Stimulated activated CD4-positive, alpha-beta T cell treated with anti-CD3 and anti-CD28 coated beads, Interleukin-4, amount 100 ng/mL, for 48 hours (primary cell): ENCODE measurements at regions not wholly inside any gene's neighbourhood (a gene's known extent, or its start where the extent isn't known, plus 50 kb on each side); places are given as distances from the start of the nearest gene placed in this dataset.
"Not testable (repeated sequence)": the region's sequence is repeated elsewhere in the genome, so short reads cannot be mapped to it uniquely, and the experiment has no call there.

Source experiments
- DNase-seq, 2 donors: peaks; one replicate each; pipeline ENCODE4 v3.0.0-alpha.2; 2020; ENCODE audit warnings: low read depth in 2 of 2

GRCh38 chr18:76610012-76610411 lies 115.0 kb upstream of the ZNF516 start:
- no peak for DNase-seq

DNA sequence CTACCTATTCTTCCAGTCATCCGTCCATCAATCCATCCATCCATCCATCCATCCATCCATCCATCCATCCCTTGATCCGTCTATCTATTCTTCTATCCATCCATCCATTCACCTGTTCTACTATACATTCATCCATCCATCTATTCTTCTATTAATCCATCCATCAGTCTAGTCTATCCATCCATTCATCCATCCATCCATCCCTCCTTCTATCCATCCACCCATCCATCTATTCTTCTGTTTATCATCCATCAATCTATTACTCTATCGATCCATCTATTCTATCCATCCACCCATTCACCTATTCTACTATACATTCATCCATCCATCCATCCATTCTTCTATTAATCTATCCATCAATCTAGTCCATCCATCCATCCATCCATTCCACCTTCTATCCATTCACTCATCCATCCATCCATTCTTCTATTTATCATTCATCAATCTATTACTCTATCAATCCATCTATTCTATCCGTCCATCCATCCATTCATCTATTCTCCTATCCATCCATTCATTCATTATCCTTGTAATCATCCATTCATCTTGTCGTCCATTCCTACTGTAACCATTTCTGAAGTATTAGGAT lies 110.4 kb upstream of the ZNF516 start:
- DNase-seq = no peak

- DNase-seq = no peak
Measured at GRCh38 chr18:76604935-76605240, 109.8 kb upstream of the ZNF516 start.

DNA sequence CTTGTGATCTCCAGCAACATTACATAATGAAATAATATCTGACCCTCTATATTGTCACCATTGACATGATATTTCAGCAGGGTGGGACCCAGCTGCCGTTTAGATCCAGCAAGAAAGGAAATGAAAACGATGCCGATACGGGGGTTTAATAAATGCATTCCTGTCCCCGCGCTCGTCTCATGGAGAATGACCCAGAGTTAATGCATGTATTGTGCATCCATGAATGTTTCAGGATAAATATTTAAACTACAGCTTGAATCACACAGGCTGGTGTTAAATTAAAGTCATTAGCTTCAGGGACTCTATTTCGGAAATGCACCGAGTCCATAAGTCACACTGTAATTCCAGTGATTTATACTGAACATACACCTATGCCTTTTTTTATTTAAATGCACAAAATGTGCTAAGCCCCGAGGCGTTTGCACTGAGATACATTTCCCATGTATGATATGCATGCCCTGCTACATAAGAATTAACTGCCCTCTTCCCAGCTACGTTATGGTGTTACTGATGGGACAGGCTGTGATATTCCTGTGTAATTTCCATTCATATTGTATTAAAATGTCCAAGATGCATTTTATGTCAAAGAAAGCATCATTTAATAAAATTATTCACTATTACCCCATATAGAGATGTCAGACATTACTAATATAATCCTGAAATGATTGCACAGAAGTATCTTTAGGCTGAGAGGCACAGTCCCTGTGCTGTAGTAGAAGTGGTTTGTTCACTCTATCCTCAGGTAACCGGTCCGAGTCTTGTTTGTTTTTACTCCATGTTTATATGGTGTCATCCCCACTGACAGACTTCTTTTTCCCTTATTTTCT lies 109.3 kb upstream of the ZNF516 start:
- DNase-seq = no peak

DNA sequence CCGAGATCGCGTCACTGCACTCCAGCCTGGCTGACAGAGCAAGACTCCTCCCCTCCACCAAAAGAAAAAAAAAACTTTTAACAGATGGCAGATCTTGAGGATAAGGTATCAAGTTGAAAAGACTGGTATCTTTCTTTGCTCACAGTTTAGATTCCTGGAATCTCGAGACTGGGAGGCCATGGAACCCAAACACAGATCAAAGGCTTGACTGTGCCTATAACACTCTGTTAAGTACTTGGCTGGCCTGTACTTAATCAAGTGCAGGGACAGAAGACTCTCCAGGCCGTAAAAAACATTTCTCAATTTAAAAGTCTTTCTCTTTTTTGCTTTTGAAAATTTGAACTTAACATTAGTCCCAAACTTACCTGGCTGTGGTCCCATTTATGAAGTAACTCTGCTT lies 107.1 kb upstream of the ZNF516 start:
- DNase-seq = no peak

- not testable (repeated sequence) for DNase-seq
Measured at GRCh38 chr18:76600076-76600475, 105.0 kb upstream of the ZNF516 start.

GRCh38 chr18:76594966-76595365 lies 99.9 kb upstream of the ZNF516 start:
- DNase-seq = no peak

DNA sequence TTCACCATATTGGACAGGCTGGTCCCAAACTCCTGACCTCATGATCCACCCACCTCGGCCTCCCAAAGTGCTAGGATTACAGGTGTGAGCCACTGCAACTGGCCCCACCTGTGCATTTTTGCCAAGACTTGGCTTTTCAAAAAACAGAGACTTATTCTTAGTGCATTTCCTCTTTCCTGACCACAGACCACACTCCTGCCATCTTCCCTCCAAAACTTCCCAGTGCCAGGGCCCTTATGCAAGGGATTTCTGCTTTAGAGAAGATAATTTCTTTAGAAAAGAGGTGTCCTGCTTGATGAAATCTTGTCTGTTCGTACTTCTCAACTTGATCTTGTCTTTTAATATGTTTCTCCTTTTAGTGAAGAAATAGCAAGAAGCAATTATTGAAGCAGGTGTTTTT lies 98.8 kb upstream of the ZNF516 start:
- DNase-seq = no peak

GRCh38 chr18:76592981-76593381 lies 97.9 kb upstream of the ZNF516 start:
- no peak for DNase-seq

GRCh38 chr18:76592096-76592495 lies 97.1 kb upstream of the ZNF516 start:
- no peak for DNase-seq

GRCh38 chr18:76589866-76590265 lies 94.8 kb upstream of the ZNF516 start:
- DNase-seq = no peak

- DNase-seq = no peak
Measured at GRCh38 chr18:76589316-76589715, 94.3 kb upstream of the ZNF516 start.

DNA sequence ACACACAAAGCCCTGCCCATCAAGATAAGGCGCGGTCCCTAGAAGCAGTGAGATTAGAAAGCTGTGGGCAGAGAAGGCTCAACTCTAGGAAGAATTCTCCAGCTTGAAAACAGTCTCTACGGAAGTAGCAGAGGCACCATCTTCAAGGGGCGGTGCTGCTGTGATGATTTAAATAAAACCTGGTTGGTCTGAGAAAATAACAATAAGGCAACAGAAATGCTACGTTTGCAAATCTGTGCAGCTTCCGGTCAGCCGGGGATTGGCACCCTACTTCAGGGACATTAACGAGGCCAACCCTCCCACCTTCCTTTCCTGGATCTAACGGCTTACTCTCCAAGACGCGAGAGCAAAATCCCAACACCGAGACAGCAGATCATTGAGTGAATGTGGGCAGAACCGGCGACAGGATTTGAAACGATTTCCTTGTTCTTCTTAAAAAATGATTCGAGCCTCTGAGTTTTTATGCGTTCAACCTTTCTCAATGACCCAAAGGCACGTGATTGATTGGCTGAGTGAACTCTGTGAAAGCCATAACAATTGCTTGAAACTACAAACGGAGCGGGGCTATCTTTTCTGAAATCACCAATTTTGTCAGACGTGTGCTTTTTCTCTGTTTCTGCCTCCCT lies 93.7 kb upstream of the ZNF516 start:
- DNase-seq = no peak

GRCh38 chr18:76587879-76588271 lies 92.8 kb upstream of the ZNF516 start:
- DNase-seq = no peak

- DNase-seq = no peak
Measured at GRCh38 chr18:76587147-76587878, 92.3 kb upstream of the ZNF516 start.

DNA sequence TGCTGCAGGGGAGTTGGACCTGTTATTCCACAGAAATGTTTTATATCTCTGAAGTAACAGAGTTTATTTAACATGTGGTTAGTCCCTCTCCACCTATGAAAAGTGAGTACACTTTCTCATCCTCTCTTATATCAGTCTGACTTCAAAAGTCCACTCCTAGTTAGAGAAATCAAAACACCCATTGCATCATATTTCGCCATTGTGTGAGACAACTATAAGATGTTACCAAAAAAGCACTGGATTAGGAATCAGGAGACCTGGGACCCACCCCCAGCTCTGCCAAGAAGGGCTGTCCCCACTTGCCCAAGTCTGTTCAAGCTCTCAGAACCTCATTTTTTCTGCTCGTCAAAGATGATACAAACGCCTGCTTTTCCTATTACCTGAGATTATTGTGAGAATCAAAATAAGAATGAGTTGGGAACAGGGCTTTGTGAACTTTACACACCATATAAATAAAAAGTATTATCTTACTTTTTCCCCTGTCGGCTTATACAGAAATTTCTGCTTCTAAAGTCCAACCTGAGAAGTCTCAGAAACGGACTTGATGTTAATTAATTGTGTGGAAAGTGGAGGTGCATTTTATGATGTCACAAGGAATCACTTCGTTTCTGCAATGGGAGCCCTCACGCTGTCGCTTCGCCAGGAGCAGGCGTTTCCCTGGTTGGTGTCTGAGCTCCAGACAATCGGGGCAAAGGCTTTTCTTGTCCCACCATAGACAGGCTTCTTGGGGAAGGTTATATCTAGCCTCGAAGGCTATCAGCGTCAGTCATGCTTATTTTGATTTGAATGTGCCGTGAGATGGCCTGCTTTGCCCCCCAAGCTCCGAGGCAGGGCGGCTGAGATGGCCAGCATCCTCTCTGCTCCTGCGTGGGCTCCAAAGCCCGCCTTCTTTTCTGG lies 89.6 kb upstream of the ZNF516 start:
- no peak for DNase-seq

GRCh38 chr18:76581261-76581660 lies 86.2 kb upstream of the ZNF516 start:
- DNase-seq = no peak

DNA sequence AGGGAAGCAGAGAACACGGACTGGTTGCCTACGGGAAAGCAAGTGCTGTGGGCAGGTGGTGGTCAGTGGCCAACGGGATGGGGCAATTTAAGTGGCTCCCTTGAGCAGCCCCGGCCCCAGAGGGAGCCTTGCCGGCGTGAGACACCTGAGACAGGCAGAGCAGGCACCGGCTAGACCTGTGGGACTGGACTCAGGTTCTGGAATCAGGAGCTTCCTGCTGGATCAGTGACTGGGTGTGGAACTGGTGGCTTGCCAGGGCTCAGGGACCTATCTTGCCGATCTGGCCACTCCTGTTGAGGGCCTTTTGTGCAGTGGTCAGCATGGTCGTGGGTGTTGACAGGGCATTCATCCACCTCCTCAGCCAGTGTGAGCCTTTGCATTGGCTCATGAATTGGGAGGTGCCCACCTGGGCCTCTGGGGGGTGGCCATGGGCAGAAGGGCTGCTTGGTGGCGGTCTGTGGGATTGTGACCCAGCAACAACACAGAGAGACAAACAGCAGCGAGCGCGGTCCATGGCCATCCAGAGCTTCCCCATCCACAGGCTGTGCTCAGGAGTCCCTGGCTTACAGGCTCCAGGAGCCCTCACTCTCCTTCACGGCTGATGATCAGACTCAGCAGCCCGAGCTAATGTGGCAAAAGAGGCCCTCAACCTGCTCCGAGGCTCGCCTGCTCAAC lies 85.4 kb upstream of the ZNF516 start:
- no peak for DNase-seq

GRCh38 chr18:76579301-76579695 lies 84.3 kb upstream of the ZNF516 start:
- DNase-seq = no peak

GRCh38 chr18:76578571-76579300 lies 83.7 kb upstream of the ZNF516 start:
- no peak for DNase-seq
